VCaP (cell line): ENCODE measurements at regions not wholly inside any gene's neighbourhood (a gene's known extent, or its start where the extent isn't known, plus 50 kb on each side); places are given as distances from the start of the nearest gene placed in this dataset.

Experiments used
- H3K27ac ChIP-seq: fragments of 450-650 bp; 2 replicates; pipeline ENCODE4 v1.5.1; 2017
- CTCF ChIP-seq: fragments of 450-650 bp; conservative IDR thresholded peaks from 2 replicates; pipeline ENCODE4 v1.5.1; 2017; ENCODE audit warnings: mild to moderate bottlenecking, moderate library complexity

GRCh38 chr7:156177422-156178055 lies 365.3 kb upstream of the SHH start:
- no peak for TF ChIP-seq CTCF
- H3K27ac ChIP-seq, result no peak overlapping the region

- no peak for TF ChIP-seq CTCF
- H3K27ac ChIP-seq, result no peak overlapping the region
Measured at GRCh38 chr7:156176039-156176438, 363.8 kb upstream of the SHH start.

GRCh38 chr7:156175003-156175402 lies 362.7 kb upstream of the SHH start:
- TF ChIP-seq CTCF, result no peak

GRCh38 chr7:156174428-156174827 lies 362.2 kb upstream of the SHH start:
- H3K27ac ChIP-seq, result no peak overlapping the region
- TF ChIP-seq CTCF, result no peak

More at GRCh38 chr7:156175003-156175402, 362.7 kb upstream of the SHH start:
- H3K27ac ChIP-seq, result no peak overlapping the region

GRCh38 chr7:156173748-156174353 lies 361.6 kb upstream of the SHH start:
- TF ChIP-seq CTCF, result no peak
- no peak overlapping the region for H3K27ac ChIP-seq

- no peak overlapping the region for H3K27ac ChIP-seq
- no peak for TF ChIP-seq CTCF
Measured at GRCh38 chr7:156173346-156173745, 361.1 kb upstream of the SHH start.

- H3K27ac ChIP-seq, result no peak overlapping the region
- no peak for TF ChIP-seq CTCF
Measured at GRCh38 chr7:156172638-156173037, 360.4 kb upstream of the SHH start.
